DLD1 (cell line): ENCODE measurements at regions not wholly inside any gene's neighbourhood (a gene's known extent, or its start where the extent isn't known, plus 50 kb on each side); places are given as distances from the start of the nearest gene placed in this dataset.
"Not testable (repeated sequence)": the region's sequence is repeated elsewhere in the genome, so short reads cannot be mapped to it uniquely, and the experiment has no call there.

ENCODE experiments used
- in situ Hi-C: cut with HindIII; loops from 2 replicates; pipeline ENCODE4 v1.10.0; 2017; ENCODE audit warnings: low sequenced_read_pairs

DNA sequence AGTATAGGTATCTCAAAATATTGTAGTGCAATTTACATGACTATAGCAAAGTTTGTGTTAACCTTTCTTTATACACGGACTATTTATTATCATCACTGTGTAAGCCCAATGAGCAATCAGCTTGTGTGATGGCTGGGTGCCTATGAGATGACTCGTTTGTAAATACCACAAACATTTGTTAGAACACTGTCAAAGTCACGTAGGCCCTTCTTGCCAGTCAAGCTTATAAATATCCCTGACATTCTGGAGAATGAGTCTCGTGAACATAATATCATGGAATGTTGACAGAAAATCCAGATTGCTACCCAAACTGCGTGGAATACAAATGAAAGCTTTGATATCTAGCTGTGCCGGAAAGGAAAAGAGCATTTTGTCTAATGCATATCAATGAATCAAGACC lies 648.3 kb upstream of the MDGA2 start:
- in situ Hi-C loops = loop anchor here (10.0 kb wide), 1 partner anchor 71 kb away; no protein-coding TSS in a partner anchor

DNA sequence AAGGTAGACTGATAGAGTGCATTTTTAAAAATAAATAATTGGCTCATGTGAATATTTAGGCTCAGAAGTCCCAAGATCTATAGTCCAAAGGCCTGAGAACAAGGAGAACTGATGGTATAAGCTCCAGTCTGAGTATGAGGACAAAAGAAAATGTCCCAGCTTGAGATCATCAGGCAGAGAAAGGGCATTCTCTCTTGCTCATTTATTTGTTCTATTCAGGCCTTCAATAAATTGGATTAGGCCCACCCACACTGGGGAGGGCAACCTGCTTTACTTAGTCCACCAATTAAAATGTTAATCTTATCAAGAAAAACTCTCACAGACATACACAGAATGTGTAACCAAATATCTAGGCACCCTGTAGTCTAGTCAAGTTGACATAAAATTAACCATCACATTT lies 644.4 kb upstream of the MDGA2 start:
- in situ Hi-C loops = loop anchor here (10.0 kb wide), 1 partner anchor 75 kb away; no protein-coding TSS in a partner anchor

DNA sequence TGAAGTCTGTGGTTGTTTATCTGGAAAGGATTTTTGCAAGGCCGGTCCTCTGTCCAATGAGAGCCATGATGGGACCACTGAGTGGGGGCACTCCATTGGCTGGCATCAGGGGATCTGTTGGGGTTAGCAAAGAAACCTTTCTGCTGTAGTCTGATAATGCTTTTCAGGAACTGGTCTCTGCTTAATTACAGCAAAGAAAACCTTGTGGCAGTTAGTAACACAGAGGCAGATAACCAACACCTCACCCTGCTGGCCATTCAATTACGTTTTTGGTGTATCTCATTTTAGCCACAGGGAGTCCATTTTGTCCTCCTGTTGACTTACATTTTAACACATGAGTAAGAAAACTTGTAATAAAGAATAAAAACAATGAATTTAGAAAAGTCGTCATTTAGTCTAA lies 629.3 kb upstream of the MDGA2 start:
- in situ Hi-C loops = no loop called here

DNA sequence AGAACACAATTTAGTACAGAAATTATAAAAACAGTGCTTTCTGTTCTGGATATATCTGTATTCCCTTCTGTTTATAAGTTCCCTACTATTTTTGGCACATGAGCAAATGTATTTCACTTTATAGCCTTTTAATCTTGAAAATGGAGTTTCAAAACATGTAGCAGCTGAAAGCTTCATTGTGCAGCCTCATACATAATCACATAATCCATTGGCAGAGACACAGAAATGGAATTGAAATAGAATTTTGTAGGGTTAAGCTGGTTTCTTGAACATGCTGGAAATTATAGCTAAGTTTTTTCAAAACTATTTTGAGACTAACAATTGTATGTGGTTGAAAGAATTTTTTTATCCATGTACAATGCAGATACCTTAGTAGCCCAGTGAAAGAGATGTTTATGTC lies 614.3 kb upstream of the MDGA2 start:
- in situ Hi-C loops = no loop called here

DNA sequence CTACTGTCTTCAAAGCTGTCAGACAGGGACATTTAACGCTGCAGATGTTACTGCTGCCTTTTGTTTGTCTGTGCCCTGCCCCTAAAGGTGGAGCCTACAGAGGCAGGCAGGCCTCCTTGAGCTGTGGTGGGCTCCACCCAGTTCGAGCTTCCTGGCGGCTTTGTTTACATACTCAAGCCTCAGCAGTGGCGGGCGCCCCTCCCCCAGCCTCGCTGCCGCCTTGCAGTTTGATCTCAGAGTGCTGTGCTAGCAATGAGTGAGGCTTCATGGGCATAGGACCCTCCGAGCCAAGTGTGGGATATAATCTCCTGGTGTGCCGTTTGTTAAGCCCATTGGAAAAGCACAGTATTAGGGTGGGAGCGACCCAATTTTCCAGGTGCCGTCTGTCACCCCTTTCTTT lies 609.8 kb upstream of the MDGA2 start:
- in situ Hi-C loops = not testable (repeated sequence)

DNA sequence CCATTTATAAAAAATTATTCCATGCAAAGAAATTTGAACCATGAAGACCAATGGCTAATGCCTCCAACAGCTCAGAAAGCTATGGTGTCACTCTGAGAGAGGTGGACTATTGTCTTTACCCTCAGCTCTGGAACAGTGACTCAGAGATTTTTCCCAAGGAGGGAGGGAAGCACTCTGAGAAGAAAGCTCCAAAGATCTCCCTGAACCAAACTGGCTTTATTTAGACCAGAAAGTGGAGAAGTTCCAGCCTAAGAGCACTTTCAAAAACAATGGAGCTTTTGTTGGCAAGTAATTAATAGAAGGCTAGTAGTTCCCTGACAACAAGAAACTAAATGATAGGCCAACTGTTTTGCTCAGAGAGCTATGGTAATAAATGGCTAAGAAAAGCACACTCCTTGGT lies 599.9 kb upstream of the MDGA2 start:
- in situ Hi-C loops = no loop called here

DNA sequence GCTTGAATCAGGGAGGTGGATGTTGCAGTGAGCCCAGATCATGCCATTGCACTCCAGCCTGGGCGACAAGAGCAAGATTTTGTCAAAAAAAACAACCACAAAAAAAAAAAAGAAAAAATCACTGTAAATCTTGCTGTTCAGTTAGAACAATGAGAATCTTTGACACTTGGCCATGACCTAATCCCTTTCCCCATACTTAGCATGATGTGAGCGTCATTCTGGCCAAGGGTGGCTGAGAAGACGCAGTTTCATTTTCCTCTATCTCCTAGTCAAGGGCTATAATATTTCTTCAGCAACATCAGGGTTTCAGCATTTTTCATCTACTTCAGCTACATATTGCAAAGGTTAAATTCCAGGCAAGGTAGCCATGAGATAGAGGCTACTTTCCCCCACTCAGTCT lies 599.4 kb upstream of the MDGA2 start:
- in situ Hi-C loops = no loop called here

DNA sequence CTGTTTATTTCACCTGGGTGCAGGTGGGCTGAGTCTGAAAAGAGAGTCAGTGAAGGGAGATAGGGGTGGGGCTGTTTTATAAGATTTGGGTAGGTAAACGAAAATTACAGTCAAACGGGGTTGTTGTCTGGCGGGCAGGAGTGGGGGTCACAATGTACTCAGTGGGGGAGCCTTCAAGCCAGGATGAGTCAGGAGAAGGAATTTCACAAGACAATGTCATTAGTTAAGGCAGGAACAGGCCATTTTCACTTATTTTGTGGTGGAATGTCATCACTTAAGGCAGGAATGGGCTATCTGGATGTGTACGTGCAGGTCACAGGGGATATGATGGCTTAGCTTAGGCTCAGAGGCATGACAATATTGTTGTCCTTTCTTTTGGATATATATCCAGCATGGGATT lies 592.5 kb upstream of the MDGA2 start:
- in situ Hi-C loops = not testable (repeated sequence)

DNA sequence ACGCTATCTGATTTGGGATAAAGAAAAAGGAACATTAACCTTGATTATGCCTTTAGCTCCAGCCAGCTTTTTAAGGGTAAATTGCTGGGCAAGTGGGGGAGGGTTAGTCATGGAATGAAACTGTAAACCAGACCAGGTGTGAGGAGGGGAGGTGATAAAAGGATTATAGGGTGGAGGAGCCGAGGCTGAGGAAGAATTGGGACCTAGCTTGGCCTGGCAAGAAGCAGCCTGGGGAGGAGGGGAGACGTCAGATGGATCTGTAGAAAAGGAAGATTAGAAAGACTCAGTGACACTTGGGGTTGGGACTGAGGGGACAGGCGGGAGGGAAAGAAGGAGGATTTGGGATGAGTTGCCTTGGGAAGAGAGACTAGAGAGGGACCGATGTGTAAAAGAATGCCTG lies 590.8 kb upstream of the MDGA2 start:
- in situ Hi-C loops = not testable (repeated sequence)

DNA sequence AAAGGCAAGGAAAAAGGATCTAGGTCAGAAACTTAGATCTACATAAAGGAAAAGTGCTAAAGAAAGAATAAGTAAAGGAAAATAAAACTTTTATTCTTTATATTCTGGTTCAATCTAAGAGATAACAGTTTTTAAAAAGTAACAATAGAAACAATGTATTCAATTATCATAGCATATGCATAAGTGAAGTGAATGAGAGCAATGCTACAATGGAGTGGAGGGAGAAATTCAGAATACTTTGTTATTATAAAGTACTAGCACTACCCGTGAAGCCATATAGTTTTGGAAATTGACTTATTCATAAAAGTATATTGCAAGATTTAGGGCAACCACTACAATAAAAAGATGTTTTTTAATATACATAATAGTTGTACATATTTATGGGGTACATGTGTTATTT lies 586.0 kb upstream of the MDGA2 start:
- in situ Hi-C loops = no loop called here

DNA sequence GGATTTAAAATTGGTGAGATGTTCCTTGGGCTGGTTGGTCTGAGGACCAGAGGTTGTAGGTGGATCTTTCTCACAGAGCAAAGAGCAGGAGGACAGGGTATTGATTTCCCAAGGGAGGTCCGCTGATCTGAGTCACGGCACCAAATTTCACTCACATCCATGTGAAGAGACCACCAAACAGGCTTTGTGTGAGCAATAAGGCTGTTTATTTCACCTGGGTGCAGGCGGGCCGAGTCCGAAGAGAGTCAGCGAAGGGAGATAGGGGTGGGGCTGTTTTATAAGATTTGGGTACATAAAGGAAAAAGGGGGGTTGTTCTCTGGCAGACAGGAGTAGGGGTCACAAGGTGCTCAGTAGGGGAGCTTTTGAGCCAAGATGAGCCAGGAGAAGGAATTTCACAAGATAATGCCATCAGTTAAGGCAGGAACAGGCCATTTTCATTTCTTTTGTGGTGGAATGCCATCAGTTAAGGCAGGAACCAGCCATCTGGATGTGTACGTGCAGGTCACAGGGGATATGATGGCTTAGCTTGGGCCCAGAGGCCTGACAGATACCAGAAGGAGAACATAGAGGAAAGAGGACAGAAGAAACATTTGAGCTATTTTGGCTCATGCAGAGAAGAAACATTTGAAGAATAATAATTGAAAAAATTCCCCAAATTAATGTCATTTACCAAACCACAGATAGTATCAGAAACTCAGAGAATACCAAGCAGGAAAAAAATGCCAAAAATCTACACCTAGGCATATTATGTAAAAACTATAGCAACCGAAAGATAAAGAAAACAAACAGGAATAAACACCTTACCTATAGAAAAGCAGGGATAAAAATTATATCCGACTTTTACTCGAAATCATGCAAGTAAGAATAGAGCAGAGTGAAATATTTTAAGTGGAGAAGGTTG lies 585.2 kb upstream of the MDGA2 start:
- in situ Hi-C loops = not testable (repeated sequence)

DNA sequence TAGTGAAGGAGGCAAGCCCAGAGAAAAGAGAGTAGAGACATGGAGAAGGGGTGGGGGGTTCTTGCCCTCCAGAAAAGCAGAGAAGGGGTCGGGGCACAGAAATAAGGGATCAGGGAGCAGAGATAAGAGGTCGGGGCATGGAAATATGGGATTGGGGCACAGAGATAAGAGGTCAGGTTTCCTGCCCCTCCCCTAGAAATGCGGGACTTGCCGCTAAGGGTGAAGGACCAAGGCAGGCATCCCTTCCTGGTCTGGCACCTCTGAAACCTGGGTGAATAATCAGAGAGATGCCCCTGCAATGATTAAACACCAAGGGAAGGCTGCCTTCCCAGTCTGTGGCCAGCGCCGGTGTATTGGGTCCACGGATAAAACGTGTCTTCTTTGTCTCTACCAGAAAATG lies 584.5 kb upstream of the MDGA2 start:
- in situ Hi-C loops = not testable (repeated sequence)

DNA sequence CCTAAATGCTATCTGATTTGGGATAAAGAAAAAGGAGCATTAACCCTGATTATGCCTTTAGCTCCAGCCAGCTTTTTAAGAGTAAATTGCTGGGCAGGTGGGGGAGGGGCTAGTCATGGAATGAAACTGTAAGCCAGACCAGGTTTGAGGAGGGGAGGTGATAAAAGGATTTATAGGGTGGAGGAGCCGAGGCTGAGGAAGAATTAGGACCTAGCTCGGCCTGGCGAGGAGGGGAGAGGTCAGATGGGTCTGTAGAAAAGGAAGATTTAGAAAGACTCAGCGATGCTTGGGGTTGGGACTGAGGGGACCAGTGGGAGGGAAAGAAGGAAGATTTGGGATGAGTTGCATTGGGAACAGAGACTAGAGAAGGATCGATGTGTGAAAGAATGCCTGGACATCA lies 583.8 kb upstream of the MDGA2 start:
- in situ Hi-C loops = not testable (repeated sequence)

DNA sequence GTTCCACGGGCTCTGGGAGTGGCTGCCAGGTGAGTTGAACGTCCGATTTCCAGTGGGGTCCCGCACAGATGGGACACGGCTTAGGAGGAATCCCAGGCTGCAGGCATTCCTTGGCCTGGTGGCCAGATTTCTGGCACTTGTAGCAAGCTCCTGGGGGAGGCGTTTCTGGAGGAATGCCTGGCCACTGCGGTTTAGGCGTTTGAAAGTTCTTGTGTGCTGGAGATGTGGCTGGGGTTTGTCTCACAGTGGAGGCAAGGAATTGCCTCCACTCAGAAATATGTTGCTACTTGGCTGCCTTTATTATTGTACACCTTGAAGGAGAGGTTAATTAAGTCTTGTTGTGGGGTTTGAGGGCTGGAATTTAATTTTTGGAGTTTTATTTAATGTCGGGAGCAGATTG lies 583.3 kb upstream of the MDGA2 start:
- in situ Hi-C loops = not testable (repeated sequence)

DNA sequence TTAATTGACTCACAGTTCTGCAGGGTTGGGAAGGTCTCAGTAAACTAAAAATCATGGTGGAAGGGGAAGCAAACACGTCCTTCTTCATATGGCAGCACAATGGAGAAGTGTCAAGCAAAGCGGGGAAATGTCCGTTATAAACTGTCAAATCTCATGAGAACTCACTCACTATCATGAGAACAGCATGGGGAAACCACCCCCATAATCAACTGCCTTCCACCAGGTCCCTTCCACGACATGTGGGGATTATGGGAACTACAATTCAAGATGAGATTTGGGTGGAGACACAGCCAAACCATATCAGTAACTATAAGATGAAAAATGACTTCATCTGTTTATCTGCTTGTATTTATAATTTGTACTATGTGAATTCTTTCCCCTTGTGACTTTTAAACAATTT lies 577.6 kb upstream of the MDGA2 start:
- in situ Hi-C loops = no loop called here

DNA sequence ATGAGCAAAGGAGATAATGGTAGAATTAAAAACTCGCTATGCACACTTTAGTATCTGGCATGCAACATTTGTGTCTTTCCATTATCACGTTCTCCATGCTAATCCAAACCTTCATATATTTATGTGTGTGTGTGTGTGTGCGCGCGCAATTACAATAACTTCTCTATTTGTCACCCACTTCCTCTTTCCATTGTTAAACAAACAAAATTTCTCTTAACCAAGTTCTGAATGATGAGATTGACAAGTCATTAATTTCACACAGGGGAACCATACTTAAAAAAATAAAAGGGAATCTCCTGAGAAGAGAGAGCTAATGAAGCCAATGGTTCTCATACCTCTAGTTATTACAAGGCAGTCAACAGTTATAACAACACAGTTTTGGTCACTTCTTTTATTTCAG lies 575.9 kb upstream of the MDGA2 start:
- in situ Hi-C loops = no loop called here

DNA sequence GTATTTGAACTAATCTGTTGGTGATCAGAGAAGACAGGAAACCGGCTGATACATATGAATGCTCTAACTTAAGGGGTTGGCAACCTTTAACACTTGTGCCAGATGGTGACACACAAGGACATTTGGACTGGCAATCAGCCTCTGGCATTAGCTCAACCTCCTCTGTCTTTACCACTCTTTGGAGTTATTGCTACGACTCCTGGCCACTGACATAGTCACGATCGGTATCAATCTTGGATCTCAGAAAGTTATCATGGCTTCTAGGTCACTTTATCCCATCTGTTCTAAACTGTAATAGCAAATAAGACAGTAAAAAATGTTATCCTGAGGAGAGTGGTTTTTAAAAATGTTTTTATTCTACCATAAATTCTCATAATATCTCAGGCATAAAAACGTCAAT lies 575.2 kb upstream of the MDGA2 start:
- in situ Hi-C loops = no loop called here

DNA sequence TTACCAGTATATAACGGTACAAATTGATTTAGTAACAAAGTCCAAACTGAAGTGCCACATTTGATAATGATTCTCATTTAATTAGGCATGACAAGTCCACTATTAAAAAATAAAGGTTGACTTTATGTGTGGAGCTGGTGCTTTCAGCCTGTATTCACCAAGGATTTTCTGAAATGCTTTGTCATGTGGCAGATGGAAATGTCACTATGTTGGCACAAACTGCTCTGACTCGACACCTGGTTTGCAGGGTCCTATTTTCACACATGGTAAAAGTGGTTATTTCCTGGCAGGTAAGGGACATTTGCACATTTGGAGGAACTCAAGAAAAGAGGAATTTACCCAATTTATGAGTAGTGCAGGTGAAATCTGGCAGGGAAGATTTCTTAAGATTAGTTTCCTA lies 572.6 kb upstream of the MDGA2 start:
- in situ Hi-C loops = no loop called here

DNA sequence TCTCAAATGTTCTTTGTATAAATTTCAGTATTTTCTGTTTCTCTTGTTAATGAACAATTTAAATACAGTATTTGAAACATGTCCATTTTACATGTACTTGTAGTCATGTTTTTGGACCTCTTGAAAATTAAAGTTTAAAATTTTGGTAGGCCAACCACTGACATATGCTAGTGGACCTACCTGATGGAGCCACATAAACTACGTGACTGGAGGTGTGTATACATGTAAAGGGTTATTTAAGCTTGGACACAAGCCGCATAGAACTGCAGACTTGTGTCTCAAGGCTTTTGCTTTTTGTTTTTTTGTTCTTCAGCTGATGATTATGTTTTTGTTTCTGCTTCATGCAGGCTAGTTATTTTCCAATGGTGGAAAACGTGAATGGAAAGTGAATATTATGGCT lies 568.5 kb upstream of the MDGA2 start:
- in situ Hi-C loops = no loop called here

DNA sequence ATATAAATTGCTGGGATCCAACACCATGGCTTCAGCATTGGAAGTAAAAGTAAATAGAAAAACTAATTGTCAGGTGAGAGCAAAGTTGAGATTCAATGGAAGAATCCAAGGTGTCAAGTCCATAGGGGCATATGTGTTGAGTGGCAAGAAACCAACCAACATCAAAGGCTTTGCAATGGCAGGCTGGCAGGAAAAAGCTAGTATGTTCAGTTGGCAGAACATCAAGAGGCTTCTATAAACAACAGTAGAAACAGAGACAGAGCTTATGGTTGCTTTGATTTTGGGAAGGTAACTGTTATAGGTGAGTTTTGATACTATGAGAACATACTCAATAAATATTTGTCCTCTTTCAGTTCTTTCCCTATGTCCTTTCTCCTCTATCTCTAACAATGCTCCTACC lies 553.7 kb upstream of the MDGA2 start:
- in situ Hi-C loops = no loop called here

DNA sequence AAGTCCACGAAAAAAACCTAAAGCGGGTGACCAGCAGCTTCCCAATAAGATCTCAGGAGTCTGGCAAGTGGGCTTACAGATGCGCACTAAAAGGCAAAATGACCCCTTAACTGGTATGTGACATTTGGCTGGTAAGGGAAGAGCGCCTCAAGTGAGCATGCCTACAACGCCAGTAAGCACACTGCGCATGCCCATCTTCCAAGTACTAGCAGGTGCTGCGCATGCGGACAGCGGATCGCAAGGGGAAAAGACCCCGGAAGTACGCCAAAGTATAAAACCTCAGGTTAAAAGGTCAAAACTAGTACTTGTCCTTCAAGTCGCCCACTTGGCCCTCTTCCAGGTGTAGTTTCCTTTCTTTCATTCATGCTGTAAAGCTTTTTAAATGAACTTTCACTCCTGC lies 518.5 kb upstream of the MDGA2 start:
- in situ Hi-C loops = no loop called here

DNA sequence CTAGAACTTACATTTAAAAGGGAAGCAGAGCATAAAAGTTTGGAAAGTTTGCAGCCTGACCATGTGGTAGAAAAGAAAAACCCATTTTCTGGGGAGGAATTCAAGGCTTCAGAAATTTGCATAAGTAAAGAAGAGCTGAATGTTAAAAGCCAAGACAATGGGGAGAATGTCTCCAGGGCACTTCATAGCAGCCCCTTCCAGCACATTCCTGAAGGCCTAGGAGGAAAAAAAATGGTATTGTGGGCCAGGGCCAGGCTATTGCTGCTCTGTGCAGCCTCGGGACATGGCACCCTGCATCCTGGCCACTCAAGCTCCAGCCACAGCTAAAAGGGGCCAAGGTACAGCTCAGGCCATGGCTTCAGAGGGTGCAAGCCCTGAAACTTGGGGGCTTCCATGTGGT lies 474.2 kb upstream of the MDGA2 start:
- in situ Hi-C loops = not testable (repeated sequence)

DNA sequence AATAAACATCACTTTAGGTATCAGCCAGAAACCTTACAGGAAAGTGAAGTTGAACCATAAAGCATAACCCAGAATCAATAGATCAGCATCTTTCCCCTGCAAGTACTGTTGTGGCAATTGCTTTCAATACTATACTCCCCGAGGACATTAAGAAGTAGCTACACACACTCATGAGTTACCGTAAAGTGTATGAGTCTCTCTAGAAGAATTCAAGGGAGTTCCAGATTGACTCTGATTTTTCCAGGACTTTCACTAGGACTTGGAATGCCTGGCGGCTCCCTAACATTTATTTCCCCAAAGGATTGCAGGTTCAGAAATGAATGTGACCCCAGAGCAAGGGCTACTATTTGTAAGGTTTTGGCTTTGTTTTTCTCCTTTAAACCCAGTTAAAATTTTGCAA lies 465.4 kb upstream of the MDGA2 start:
- in situ Hi-C loops = no loop called here
